Fibroblast of pulmonary artery (primary cell): ENCODE measurements at regions not wholly inside any gene's neighbourhood (a gene's known extent, or its start where the extent isn't known, plus 50 kb on each side); places are given as distances from the start of the nearest gene placed in this dataset.
A peak's percentile ranks its signal among the peaks of the same experiment; 100 is the strongest.

Source experiments
- DNase-seq: peaks from one replicate; pipeline ENCODE4 v3.0.0-alpha.2; 2010; ENCODE audit warnings: low read depth
- H3K4me3 ChIP-seq: replicated peaks from 2 replicates; pipeline ENCODE4 v1.5.1; 2011; ENCODE audit warnings: low read depth, mild to moderate bottlenecking, control low read depth, low read length, moderate library complexity
- TF ChIP-seq, protein P1 (sequence below): IDR thresholded peaks from 2 replicates; pipeline ENCODE4 v1.5.1; 2011; ENCODE audit warnings: mild to moderate bottlenecking, control low read depth, low read length, inconsistent platforms; ENCODE audit errors: missing control alignments

DNA sequence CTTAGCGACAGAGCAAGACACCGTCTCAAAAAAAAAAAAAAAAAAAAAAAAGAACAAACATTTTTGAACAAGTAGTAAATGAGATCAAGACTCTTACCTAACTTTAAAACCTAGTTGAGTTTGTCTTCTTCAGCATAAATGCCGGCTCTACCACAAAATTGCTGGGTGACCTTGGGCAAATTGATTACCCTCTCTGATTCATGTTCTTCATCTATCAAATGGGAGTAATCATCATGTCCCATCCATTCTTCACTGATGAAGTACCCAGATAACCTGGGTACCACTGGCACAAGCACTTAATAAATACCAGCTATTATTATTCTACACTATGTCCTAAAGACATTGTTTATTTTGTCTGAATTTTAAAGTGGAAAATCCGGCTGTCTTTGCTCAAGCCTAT is 96.3 kb downstream of the ATPSCKMT start:
- no peak overlapping the region for H3K4me3 ChIP-seq
- TF ChIP-seq, protein P1, sequence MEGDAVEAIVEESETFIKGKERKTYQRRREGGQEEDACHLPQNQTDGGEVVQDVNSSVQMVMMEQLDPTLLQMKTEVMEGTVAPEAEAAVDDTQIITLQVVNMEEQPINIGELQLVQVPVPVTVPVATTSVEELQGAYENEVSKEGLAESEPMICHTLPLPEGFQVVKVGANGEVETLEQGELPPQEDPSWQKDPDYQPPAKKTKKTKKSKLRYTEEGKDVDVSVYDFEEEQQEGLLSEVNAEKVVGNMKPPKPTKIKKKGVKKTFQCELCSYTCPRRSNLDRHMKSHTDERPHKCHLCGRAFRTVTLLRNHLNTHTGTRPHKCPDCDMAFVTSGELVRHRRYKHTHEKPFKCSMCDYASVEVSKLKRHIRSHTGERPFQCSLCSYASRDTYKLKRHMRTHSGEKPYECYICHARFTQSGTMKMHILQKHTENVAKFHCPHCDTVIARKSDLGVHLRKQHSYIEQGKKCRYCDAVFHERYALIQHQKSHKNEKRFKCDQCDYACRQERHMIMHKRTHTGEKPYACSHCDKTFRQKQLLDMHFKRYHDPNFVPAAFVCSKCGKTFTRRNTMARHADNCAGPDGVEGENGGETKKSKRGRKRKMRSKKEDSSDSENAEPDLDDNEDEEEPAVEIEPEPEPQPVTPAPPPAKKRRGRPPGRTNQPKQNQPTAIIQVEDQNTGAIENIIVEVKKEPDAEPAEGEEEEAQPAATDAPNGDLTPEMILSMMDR, result no peak
- no peak for DNase-seq

DNA sequence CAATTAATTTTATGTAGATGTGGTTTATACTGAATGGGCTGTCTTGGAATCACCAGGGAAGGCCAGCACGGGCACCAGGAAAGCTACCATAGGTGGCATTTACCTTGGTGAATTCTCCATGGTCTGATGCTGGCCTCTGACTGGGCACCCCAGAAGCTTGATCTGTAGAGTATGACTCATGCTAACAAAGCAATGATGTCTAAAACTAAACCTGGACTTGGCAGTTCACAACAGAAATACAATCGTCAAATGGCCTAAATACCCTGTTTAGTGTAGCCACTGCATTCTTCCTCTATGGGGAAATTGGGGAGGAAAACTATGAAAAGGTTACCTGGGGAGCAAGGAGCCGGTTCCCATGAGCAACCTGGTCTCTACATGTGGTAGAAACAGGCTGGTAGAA is 98.0 kb downstream of the ATPSCKMT start:
- TF ChIP-seq, protein P1, result no peak
- H3K4me3 ChIP-seq, result no peak overlapping the region
- no peak for DNase-seq

DNA sequence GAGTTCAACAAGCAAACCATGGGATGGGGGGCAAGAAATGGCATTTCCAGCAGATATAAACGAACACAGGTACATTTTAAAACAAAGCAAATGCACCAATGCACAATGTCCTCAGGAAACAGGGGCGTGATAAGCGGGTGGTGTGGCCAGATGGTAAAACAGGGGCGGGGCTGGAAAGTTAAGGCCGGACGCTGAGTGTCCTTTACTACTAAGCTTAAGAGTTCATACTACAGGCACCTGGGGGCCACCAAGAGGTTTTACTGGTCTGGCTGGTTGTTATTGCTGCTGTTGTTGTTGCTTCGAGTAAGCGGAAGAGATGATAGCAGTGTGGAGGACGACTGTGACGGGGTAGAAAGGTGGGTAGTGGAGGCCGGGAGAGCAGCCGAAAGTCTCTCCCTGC is 99.8 kb downstream of the ATPSCKMT start:
- DNase-seq, result no peak
- TF ChIP-seq, protein P1, result no peak
- H3K4me3 ChIP-seq, result no peak overlapping the region

DNA sequence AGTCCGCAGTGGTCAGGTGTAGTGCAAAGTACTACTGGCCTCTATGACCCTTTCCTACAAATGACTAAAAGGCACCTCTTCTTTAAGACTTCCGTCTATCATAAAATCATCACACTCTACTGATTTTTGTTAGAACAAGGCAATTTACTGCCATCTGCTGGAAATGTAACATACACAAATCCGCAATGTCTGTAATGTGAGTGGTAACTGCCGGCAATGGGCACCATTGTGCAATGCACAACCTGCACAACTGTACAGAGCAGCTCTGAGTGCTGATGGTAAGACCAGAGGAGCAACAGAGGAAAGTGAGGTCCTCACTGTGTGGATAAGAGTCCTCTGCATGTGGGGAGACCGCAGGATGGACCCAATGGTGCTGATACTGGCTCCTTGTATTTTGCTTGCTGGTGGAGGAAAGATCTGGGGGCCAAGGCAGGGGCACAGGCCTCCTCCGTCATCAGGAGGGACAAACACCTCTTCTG is 103.7 kb downstream of the ATPSCKMT start:
- TF ChIP-seq, protein P1, result peak; percentile 44
- H3K4me3 ChIP-seq, result no peak overlapping the region
- peak; percentile 65 for DNase-seq

DNA sequence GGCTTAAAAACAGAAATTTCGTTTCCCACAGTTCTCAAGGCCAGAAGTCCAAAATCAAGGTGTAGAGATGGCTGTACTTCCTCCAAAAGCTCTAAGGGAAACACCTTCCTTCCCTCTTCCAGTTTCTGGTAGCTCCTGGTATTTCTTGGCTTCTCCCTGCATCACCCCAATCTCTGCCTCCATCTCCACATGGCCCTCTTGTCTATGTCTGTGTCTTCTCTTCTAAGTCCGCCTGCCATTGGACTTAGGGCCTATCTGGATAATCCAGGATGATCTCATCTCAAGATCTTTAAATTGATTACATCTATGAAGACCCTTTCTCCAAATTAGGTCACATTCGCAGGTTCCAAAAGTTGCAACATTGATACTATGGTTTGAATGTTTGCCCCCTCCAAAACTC is 105.6 kb downstream of the ATPSCKMT start:
- H3K4me3 ChIP-seq, result no peak overlapping the region
- TF ChIP-seq, protein P1, result no peak
- no peak for DNase-seq

DNA sequence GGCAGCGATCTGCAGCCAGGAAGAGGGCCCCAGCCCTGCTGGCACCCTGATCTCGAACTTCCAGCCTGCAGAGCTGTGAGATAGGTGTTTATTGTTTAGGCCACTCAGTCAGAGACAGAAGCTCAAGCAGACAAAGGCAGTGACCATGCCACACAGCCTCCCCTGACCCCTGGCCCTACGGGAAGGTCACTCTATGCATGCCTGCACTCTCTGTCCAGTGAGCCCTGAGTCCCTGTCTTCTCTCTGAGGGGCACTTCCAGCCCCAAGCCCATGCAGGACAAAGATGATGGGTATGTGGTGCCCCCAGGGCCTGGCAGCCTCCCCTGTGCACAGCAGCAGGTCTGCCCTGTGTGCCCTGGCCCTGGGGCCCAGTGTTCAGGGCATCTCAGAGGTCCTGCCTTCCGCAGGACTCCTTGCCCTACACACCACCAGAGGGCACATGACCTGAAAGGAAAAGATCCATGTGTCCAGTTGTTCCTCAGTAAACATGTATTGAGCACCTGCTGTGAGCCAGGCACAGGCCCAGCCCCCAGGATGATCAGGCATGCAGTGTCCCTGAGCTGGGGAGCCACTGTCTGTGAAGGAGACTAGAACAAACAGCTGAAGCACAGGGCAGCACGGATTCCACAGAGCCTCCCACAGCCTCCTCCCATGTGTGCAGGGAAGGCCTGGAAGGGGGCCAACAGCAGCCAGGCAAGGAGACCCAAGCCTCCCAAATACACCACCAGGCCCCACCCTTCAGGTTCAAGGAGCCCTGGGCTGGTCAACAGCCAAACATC is 109.3 kb downstream of the ATPSCKMT start:
- peak; percentile 6 for DNase-seq
- TF ChIP-seq, protein P1, result peak; percentile 21
- no peak overlapping the region for H3K4me3 ChIP-seq
